ENCODE measurements at regions not wholly inside any gene's neighbourhood (a gene's known extent, or its start where the extent isn't known, plus 50 kb on each side); places are given as distances from the start of the nearest gene placed in this dataset.

DNA sequence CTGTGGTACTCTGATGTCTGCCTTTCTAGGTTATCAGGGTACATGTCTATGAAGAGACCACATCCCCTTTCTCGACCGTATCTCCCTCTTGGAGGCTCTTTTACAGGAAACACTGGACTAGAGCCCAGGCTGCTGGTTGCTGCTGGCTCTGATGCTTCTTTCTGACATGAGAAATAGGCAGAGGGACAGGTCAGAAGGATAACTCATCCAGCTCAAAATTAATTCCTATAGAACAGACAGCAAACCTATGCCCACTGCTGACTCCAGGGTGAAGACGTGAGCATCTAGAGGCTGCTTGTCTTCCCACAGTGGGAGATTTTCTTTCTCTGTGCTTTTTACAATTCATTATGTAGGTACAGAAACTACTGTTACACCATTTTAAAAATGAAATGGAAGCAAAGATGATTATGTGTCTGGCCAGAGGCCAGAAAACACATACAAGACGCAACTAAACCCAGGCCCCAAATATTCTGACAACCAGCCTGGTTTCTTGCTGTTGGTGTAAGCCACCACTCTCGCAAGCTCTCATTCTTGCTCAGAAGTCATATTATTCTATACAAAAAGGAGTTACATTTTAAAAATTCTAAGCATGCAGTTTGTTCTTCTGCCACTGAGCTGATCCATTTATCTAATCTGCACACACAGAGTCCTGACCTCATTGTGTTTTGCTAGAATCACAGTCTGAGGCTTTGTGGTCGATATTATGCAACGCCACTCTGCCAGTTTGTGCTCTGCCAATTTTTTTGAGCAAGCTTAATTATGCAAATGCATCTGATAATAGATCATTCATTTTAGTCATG is 424.3 kb downstream of the KIF20B start:
- no peak for DNase-seq (ENCODE audit: low spot score)

DNA sequence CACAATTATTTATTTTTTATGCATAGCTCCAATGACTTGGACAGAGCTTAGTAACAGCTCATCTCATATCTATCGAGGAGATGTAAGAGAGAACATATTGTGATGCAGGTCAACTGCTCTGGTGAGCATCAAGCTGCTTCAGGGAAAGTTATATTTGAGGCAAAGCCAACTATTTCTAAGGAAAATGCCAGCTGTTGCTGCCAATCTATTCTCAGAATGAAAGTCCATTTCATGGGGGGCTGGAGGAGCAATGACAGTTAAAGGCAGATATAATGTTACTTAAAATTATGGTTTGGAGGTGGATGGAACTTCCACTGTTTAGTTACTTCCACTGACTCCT is 424.8 kb downstream of the KIF20B start:
- no peak for DNase-seq (ENCODE audit: low spot score)

DNA sequence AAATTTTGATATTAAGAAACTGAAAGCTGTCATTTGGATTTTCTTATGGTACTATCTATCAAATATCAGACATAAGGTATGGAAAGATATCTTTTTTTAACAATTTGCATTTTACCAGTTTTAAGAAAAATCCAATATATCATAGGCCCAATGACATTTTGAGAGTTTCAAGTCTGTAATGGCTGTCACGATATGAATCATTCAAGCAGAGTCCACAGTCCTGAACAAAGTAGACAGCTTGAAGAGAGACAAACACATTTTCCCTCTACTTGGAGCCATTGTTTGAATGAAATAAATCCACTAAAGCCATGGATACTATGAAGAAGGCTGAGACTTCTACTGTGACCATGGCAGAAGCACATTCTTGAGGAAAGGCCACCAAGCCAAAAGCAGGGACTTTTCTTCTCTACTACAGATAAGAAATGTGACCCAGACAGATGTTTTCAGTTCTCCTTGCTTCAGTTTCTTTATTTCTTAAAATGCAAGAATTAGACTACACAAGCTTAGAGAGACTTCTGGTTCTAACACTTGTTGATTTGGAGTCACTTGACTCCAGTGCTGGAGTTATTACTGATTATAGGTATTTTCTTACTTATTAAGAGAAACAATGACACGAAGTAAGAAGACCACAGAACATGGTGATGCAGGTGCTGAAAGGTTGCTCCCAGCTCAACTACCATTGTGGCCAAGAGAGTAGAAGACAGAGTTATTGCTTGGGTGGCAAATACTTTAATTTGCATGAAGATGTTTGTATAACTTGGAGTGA is 429.1 kb downstream of the KIF20B start:
- no peak for DNase-seq (ENCODE audit: low spot score)

DNA sequence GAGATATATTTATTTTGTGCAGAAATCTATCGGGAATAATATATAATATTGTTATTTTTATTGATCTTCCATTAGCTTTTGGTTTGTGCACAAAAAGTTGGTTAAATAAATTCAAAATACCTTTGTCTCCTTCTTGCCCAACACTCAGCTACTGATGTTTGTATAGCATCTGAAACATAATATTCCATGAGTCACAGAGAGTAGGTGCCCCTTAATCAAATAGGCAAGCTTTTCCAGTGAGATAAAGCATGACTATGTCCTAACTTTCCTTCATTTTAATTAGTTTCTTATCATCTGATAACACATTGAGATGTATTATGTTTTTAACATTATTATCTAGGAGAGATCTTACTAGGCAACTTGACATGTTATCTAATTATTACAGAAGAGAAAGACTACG is 432.2 kb downstream of the KIF20B start:
- DNase-seq (ENCODE audit: low spot score): no peak

DNA sequence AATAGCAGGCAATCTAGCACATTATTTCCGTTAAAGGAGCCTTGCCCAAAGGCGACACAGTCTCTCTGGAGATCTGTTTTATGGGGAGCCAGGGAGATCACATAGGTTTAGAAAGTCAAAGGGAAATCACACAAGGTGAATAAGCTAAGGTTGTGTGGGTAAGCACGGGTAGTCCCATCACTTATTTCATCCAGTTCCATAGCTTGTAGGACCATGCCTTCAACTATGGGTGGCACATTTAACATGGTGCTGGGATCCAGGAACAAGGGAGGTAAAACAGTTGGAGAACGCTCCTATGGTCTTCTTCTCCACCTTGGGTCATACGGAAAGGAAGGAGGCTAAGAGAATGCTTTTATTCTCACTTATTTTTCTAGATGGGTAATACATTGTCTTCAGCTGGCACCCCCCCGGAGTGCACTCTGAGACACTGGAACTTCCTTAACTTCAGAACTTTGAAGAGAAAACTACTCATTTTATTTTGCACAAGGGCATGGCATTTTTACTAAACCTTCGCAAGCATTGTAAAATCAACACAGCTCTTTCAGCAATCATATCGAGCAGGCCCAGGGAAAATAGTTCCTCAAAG is 435.4 kb downstream of the KIF20B start:
- DNase-seq (ENCODE audit: low spot score): no peak

DNA sequence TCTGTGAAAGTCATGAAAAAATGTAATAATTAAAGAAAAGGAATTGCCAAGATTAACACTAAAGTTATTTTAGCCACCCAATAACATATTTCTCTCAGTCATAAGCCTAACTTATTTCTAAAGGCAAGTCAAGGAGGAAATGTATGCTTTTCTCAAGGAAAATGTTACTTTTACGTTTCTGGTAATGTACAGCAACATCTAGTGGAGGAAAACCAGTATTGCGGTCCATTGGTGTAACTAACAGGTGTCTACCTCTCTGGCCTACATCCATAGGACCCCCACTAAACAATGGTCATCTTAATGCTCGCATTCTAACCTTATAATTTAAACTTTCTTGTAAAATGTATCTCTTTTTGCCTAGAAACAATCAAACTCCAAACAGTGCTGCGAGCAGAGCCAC is 437.5 kb downstream of the KIF20B start:
- DNase-seq (ENCODE audit: low spot score): no peak

DNA sequence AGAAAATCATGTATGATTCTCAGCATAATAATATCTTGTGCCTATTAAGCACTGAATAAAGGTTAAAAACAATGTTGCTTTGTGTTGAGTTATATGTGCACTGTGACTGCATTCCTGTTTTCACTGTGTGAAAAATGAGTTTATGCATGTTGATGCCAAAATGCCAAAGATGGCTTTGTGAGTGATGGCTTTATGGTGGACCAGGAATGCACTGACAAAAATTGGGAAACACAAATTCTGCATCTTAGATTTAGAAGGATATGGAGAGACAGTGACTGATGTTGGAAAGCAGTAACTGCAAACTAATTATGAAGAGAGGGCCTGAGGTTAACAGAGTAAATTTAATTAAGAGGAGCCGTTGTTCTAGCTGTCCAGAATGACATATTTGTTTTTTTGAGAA is 440.4 kb downstream of the KIF20B start:
- DNase-seq (ENCODE audit: low spot score): no peak

DNA sequence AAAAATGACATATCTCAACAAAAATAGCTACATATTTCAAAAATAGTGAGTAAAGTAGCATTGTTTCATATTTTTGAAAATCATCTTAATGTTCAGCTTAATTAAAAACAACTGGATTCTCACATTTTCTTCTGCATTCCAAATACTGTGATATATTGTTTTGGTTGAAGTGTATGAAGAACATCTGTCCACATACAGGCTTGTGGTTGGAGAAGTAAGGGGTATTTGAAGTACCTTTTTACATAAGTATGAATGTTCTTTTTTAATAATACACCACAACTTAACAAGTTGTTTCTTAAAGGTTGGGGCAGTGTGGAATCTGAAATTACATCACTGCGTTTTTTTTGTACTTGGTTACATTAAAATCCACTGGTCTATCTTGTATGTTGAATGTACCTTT is 442.5 kb downstream of the KIF20B start:
- no peak for DNase-seq (ENCODE audit: low spot score)

DNA sequence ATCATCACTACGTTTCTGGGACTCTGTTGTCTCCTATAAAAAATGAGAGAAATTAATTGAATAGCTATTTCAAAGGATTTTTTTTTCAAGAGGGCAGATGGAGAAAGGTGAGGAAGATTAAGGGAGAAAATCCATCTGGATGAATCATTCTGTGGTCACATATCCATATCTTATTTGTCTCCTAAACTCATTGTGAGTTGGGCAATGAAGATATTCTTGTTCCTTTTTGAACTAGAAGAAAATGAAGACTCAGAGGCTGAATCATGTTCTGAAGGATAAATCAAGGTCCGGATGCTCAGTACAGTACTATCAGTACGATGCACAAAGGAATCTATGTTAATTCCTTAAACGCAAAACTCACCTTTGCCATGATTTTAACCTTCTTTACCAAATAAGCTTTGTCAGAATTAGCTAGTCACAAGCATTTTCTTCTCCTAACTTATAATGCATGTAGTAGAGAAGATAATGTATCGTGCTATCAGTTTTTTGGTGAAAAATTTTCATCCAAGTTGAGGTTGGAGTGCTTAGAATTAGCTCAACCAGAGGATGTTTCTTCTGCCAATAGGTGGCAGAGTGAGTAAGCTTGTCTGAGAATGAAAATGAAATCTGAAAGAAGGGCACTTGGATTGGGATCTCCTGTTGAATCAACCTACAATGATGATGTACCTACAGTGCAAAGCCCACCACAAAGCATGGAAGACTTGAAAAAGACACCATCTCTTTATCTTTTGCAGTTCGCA is 446.9 kb downstream of the KIF20B start:
- DNase-seq (ENCODE audit: low spot score): no peak

DNA sequence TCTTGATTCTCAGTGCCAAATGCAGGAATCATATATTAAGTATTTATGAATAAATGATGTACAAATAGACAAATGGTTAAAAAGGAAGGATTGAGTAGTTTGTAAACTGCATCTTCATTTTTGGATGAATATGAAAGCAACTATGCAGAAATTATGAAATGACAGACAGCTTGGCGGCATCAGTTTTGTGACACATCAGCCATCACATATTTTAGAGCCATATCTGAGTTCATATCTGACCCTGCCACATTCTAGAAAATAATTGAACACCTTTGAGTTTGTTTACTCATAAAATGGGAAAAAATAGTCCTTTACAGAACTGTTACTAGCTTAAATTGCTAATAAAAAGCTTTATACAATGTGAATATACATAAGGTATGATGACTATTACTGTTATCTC is 448.2 kb downstream of the KIF20B start:
- DNase-seq (ENCODE audit: low spot score): no peak

DNA sequence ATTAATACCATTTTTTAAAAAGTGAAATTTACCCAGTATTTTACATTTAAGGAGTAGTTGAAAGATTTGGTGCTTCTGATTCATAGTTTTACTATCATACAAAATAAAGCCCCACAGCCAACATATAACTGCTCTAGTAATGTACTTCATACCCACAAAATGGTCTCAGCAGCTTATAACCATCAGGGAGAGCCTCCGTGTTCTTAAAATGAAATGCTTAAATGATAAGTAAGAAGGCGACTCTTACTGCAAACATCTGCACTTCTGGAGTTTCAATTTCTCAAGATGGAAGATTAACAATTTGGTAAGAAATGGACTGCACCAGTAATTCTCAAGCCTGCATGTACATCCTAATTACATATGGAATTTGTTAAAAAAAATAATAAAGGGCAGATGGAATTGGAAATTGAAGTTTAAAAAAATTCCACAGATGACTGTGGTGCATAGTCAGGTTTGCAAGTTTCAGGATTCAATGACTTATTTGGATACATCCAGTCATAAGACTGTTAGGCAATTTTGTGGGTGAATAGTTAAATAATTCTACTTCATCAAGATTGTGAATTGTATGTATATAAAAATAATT is 461.0 kb downstream of the KIF20B start:
- DNase-seq (ENCODE audit: low spot score): no peak

DNA sequence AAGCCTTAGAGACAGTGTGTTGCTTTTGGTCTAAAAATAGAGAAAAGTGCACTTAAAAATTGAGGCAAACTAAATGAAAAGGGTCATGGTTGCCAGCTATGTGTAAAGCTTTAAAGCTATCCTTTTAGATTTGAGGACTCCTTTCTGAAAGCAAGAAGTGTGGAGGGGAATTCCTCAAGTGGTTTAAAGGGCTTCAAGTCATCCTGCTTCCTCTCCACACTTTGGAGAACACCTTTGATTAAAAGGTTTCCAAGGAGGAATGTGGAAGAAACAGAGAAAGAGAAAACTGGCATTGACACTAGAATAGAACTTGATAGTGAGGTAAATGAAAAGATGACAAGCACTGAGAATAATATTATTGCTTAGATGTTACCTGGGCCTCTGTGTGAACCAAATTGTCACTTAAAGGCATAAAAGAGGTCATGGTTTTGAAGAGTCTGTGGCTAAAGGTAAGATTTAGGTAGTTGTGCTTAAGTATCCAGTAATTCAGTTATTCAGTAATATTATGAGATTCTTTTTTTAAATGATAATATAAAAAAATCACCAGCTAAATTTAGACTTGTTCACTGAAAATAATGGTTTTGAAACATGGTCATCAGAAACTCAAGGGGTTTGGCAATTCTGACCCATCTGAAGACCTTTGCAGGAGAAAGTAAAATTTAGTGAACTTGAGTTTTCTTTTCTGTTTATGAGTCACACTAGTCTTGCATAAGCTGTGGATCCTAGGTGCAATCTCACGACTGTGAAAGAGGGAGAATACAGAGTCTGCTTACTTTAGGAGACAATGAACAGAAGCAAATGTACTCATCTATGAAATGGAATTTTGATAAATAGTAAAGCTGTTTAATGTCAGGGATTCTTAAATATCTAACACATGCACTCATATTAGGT is 466.0 kb downstream of the KIF20B start:
- DNase-seq (ENCODE audit: low spot score): no peak

DNA sequence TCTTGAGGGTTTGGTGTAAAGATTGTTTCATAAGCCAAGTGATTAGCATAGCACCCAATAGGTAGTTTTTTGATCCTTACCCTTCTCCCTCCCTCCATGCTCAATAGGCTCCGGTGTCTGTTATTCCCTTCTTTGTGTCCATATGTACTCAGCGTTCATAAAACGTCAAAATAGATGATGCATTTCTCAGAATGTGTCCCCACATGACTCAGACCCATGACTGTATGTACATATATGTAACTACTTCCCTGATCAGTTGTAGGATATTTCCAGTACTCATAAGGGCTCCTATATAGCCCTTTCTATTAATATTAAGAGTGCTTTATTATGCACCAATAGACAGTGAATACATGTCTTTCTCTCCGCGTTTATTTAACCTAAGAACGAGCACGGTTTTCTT is 466.9 kb downstream of the KIF20B start:
- no peak for DNase-seq (ENCODE audit: low spot score)

DNA sequence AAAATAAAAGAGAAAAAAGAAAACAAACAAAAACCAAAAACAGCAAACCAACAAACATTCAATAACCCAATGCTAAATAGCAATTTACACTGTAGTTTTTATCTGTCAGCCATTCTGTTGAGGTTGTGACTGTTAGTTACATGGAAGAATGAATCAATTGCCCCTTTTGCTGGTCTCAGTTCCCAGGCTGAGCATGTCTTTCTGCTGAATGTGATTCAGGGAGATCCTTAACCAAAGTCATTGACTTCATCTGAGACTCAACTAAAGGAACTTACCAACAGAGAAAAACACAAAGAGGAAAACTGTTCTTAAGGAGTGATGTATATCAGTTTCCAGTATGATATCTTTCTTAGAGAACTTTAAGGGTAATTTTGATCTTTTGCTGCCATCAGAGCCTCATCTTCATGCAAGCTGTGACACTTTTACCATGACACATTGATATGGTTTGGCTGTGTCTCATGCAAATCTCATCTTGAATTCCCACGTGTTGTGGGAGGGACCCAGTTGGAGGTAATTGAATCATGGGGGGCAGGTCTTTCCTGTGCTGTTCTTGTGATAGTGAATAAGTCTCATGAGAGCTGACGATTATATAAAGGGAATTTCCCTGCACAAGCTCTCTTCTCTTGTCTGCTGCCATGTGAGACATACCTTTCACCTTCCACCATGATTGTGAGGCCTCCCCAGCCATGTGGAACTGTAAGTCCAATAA is 469.8 kb downstream of the KIF20B start:
- DNase-seq (ENCODE audit: low spot score): no peak

DNA sequence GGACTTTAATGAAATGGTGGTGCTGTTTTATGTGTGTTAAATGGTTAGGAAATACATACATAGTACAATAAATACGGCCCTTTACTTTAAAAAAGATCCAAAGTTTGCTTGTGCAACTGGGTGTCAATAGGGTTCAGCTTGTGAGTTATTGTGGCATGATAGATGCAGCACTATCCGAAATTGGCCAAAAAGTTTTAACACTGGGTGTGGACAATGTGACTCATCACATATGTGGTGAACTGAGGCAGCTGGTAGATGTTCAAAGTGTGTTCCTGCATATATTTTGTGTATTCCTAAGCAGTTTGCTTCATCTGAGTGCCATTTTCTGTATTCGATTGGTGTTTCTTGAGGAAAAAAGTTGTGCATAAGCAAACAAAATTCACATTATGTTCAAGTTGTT is 473.1 kb downstream of the KIF20B start:
- no peak for DNase-seq (ENCODE audit: low spot score)

DNA sequence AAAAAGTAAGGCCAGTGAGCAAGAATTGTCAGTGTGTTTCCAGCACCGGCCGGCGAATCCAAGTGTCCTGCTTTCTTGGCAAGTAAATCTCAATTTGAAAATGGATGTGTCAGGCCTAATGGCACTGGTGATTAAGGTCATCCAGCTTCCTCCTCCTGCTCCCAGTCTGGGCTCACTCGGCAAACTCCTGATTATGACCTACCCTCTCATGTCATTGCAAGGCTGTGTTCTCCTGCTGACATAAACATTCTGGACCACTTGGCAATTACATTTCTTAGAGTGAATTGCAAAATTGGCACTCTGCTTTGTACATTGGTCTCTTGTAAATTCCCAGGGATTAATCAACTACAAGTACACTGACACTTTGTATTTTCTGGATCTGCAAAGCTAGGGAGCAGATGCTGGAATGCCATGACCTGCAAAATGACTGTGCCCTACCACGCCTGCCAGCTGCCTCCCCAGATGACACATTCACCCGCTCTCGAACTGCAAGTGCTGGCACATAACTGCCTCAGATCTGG is 473.8 kb downstream of the KIF20B start:
- no peak for DNase-seq (ENCODE audit: low spot score)

DNA sequence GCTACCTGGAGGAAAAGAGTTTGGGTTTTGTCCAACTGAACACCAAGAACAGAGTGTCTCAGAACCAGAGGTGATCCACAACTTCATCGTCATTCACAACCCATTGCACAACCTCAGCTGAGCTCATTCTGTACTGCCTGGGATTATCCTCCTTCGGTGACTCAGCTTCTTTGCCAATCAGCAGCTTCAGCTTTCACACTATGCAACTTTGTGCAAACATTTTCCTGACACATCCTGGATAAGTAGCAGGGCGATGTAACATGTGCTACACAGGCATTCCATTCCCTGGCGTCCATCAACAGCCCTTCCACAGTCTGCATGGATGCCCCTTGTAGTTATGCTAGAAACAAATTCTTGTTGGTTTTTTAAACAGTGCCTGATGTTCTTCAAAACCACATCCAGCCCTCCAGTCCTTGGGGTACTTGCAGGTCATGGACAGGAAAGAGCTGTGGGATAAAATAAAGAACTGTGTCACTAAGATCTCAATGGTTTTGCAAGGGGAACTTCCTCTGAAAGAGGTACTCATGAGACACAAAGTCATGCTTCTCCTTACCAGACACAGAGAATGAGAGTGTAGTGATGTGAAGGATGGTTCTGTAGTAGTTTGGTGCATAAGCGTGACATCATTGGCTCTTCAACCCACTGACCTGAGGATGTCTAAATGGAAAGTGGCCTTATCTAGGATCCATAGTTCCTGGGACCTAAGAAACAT is 478.5 kb downstream of the KIF20B start:
- DNase-seq (ENCODE audit: low spot score): no peak

DNA sequence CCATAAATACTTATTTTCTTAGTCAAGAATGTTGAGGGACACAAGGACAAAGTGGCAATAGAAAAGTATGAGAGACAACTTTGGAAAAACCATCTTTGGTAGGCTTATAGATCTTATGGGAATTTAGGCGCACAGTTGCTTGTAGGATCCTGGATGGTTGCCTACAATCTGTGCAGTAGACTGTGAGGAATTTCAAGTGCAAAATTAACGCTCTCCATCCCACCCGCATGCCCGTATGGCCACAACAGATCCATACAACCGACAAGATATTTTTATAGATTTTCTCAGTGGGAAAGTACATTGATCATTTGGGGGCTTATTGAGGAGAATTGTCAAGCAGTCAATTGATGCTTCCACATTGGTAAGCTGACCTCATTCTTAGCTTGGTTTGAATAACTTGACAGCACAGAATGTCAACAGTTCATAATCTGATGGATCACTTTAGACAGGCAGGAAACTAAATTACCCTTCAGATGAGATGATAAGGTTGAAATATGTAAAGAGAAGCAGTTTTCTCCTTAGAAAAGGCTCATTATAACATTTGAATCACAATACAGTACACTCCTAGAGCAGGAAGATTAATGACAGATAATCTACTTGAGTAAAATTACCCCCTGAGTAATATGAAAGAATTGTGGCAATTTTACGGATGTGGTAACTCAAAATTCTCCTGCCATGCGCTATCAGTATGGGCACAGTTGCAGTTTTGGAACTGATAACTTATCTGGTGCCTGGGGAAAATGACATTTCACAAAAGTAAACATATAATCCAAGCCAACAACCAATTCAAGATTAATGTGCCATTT is 479.7 kb downstream of the KIF20B start:
- DNase-seq (ENCODE audit: low spot score): no peak

DNA sequence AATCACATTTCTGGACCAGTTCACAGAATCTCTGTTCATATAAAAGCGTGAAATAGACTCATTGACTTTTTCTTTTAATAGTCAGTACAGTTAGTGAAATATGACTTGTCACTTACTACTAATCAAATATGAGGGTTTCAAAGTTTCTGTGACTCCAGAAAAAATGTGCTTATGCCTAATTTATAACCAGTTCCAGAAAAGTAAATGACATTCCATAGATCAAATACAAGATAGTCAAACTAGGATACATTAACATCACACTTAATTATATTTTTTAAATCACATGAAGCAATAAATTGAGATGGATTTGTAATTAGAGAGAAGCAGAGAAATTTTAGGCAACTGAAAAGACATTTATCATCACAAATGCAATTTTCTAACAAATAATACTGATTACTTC is 491.4 kb downstream of the KIF20B start:
- DNase-seq (ENCODE audit: low spot score): no peak

Measured in CD4-positive, alpha-beta T cell treated with Interleukin-6 at 100 ng/mL for 8 hours (primary cell).